ENCODE measurements at regions not wholly inside any gene's neighbourhood (a gene's known extent, or its start where the extent isn't known, plus 50 kb on each side); places are given as distances from the start of the nearest gene placed in this dataset.

- TF ChIP-seq NPAS2 (CRISPR knock-in tag; IDR thresholded peaks at IDR 0.05; ENCODE audit: borderline replicate concordance) (no peak), TP53 (CRISPR knock-in tag; IDR thresholded peaks at IDR 0.05) (no peak), NFE2L2 (conservative IDR thresholded peaks at IDR 0.05; ENCODE audit: low read length) (no peak), ZC3H11A (IDR thresholded peaks at IDR 0.05) (no peak), TFCP2L1 (CRISPR knock-in tag; IDR thresholded peaks at IDR 0.05) (no peak), CHD4 (IDR thresholded peaks at IDR 0.05; ENCODE audit: borderline replicate concordance) (no peak)
These were observed 755.2 kb upstream of the TENM4 start (continued) for GRCh38 chr11:80196041-80196440.

DNA sequence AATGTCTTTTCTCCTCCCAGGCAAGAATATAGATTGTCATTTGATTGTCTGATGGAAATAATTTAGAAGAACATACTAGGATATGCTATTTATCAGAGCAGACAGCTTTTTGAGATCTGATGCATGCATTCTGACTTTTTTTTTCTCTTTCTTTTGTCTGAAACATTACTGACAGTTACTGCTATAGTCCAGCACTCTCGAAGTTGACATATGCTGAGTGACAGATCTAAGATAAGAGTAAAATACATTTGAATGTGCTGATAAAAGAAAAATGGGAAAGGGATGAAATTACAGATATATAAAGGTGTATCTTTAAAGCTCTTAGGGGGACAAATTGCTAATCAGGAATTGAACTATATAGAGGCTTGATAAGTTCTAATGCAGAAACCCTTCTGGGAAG lies 753.8 kb upstream of the TENM4 start:
- ATAC-seq (no peak), FAIRE-seq (no peak), DNase-seq (ENCODE audit: low read depth in 1 of 2, low spot score in 1 of 2) (no peak)
- no peaks in the 10 kb centered on the region for H3K4me1 ChIP-seq
- no peaks in the 10 kb centered on the region for H3K9me3 ChIP-seq
- ChIA-PET POLR2A (no interaction called here), CTCF (no interaction called here)
- TF ChIP-seq HOXB13 (CRISPR knock-in tag; IDR thresholded peaks at IDR 0.05; ENCODE audit: low read depth) (no peak), NR3C1 (IDR thresholded peaks at IDR 0.05) (no peak), JUNB (IDR thresholded peaks at IDR 0.05) (no peak)
- H3K27ac ChIP-seq, result no peak overlapping the region
- WGBS (ENCODE audit: missing lambda C conversion rate), result 2% methylated on average over 1 of the region's 1 CpG
- no peak overlapping the region for H3K4me3 ChIP-seq
- H3K4me2 ChIP-seq, result no peak overlapping the region

DNA sequence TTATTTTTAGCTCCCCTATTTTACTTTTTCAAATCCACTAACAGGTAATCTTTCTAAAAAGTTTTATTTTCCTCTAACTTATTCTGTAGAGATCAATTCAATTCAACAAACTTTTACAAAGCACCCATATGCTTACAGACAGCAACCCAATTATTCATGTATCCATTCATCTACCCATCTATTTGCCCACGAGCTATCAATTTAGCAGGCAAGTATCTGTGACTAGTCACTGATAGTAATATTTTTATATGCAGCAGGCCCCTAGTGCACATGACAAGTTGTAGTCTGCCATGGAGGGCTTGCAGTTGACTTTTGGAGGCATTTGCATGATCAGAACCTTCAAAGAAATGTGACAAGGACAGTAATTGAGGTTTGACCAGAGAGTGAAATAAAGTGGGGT lies 753.2 kb upstream of the TENM4 start:
- POLR2A ChIA-PET, result no interaction called here
- TF ChIP-seq HOXB13 (CRISPR knock-in tag; IDR thresholded peaks at IDR 0.05; ENCODE audit: low read depth) (no peak), RFX5 (IDR thresholded peaks at IDR 0.05) (no peak), EP300 (IDR thresholded peaks at IDR 0.05) (no peak), NPAS2 (CRISPR knock-in tag; IDR thresholded peaks at IDR 0.05; ENCODE audit: borderline replicate concordance) (no peak), REST (IDR thresholded peaks at IDR 0.05) (no peak), ATOH8 (CRISPR knock-in tag; IDR thresholded peaks at IDR 0.05; ENCODE audit: low read depth) (no peak), PBX3 (IDR thresholded peaks at IDR 0.05) (no peak), GATA3 (IDR thresholded peaks at IDR 0.05; ENCODE audit: borderline replicate concordance) (no peak), POLR2A (IDR thresholded peaks at IDR 0.05; ENCODE audit: low read length) (no peak)

GRCh38 chr11:80188076-80188627 lies 747.3 kb upstream of the TENM4 start:
- Histone ChIP-seq H3K27ac (no peak overlapping the region), H3K9me3 (no peaks in the 10 kb centered on the region), H3K4me2 (no peak overlapping the region), H3K4me1 (no peaks in the 10 kb centered on the region), H3K4me3 (no peak overlapping the region)
- ChIA-PET POLR2A (no interaction called here), CTCF (no interaction called here)
- FAIRE-seq, result no peak
- no peak for ATAC-seq
- TF ChIP-seq ZSCAN20 (CRISPR knock-in tag; IDR thresholded peaks at IDR 0.05) (no peak), ZC3H11A (IDR thresholded peaks at IDR 0.05) (no peak), CEBPB (IDR thresholded peaks at IDR 0.05) (no peak), ZNF302 (CRISPR knock-in tag; IDR thresholded peaks at IDR 0.05) (no peak), RCOR1 (IDR thresholded peaks at IDR 0.05; ENCODE audit: low read depth, low read length) (no peak), HOXB5 (CRISPR knock-in tag; IDR thresholded peaks at IDR 0.05) (no peak), SMC3 (IDR thresholded peaks at IDR 0.05) (no peak), SREBF2 (IDR thresholded peaks at IDR 0.05) (no peak), HDAC2 (IDR thresholded peaks at IDR 0.05) (no peak), RFX5 (IDR thresholded peaks at IDR 0.05) (no peak), EHMT2 (IDR thresholded peaks at IDR 0.05; ENCODE audit: low read depth) (no peak), MAFK (IDR thresholded peaks at IDR 0.05; ENCODE audit: partially characterized antibody) (no peak)
- TF ChIP-seq, protein P1, sequence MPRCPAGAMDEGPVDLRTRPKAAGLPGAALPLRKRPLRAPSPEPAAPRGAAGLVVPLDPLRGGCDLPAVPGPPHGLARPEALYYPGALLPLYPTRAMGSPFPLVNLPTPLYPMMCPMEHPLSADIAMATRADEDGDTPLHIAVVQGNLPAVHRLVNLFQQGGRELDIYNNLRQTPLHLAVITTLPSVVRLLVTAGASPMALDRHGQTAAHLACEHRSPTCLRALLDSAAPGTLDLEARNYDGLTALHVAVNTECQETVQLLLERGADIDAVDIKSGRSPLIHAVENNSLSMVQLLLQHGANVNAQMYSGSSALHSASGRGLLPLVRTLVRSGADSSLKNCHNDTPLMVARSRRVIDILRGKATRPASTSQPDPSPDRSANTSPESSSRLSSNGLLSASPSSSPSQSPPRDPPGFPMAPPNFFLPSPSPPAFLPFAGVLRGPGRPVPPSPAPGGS (IDR thresholded peaks at IDR 0.05), result no peak
- no peak for DNase-seq (ENCODE audit: low read depth in 1 of 2, low spot score in 1 of 2)
- WGBS (ENCODE audit: missing lambda C conversion rate), result 0% methylated on average over 2 of the region's 2 CpGs

More for the DNA sequence above, 753.2 kb upstream of the TENM4 start:
- ATAC-seq (no peak), DNase-seq (ENCODE audit: low read depth in 1 of 2, low spot score in 1 of 2) (no peak), FAIRE-seq (no peak)
- no peak overlapping the region for H3K4me3 ChIP-seq
- CTCF ChIA-PET, result interaction anchor here (1.0 kb wide), 1 partner anchor 14 kb away, joined by 4 read pairs; no protein-coding TSS in a partner anchor
- H3K9me3 ChIP-seq, result no peaks in the 10 kb centered on the region
- no peaks in the 10 kb centered on the region for H3K4me1 ChIP-seq
- H3K27ac ChIP-seq, result no peak overlapping the region
- 0% methylated on average over 1 of the region's 1 CpG for WGBS (ENCODE audit: missing lambda C conversion rate)
- H3K4me2 ChIP-seq, result no peak overlapping the region
